Lower leg skin (tissue), 3 donors: ENCODE measurements at regions not wholly inside any gene's neighbourhood (a gene's known extent, or its start where the extent isn't known, plus 50 kb on each side); places are given as distances from the start of the nearest gene placed in this dataset.

Source experiments
- CTCF ChIP-seq, 3 donors: fragments of 450-650 bp; IDR thresholded peaks; one replicate each; pipeline ENCODE4 v1.5.1; 2016; ENCODE audit warnings: antibody characterized with exemption in 3 of 3, mild to moderate bottlenecking in 3 of 3, moderate library complexity in 2 of 3
- POLR2A ChIP-seq, 2 donors: fragments of 450-650 bp; IDR thresholded peaks; one replicate each; pipeline ENCODE4 v1.6.1; 2016 to 2017; ENCODE audit warnings: antibody characterized with exemption in 2 of 2, mild to moderate bottlenecking in 1 of 2, moderate library complexity in 1 of 2

- TF ChIP-seq CTCF (IDR thresholded peaks at IDR 0.05) (no peak), POLR2A (IDR thresholded peaks at IDR 0.05) (no peak)
Measured at GRCh38 chr12:47585507-47585906, 120.3 kb downstream of the RPAP3 start.
